Stomach (tissue), 8 donors: ENCODE measurements at regions not wholly inside any gene's neighbourhood (a gene's known extent, or its start where the extent isn't known, plus 50 kb on each side); places are given as distances from the start of the nearest gene placed in this dataset.

ENCODE experiments used
- DNase-seq, 2 donors: peaks; one replicate each; pipeline versions ENCODE4 v3.0.0 to v3.0.0-alpha.2; 2013 to 2019
- H3K27ac ChIP-seq, 5 donors: fragments of 200-600 bp in 4 of 5; sonication (generic) in 4 of 5; one replicate each; pipeline ENCODE4 v1.5.1; 2013 to 2019; ENCODE audit warnings: mild to moderate bottlenecking in 1 of 5, moderate library complexity in 1 of 5
- H3K27me3 ChIP-seq, 3 donors: fragments of 200-600 bp; sonication (generic); one replicate each; pipeline ENCODE4 v1.5.1; 2017 to 2019; ENCODE audit warnings: mixed run types in 1 of 3
- H3K36me3 ChIP-seq, 4 donors: fragments of 200-600 bp; sonication (generic); 1 replicate in 3 of 4; 2 replicates in 1 of 4; pipeline ENCODE4 v1.5.1; 2016 to 2019
- H3K4me1 ChIP-seq, 4 donors: fragments of 200-600 bp; sonication (generic); one replicate each; pipeline ENCODE4 v1.5.1; 2016 to 2019
- H3K4me3 ChIP-seq, 4 donors: fragments of 200-600 bp; sonication (generic) in 3 of 4; one replicate each; pipeline ENCODE4 v1.5.1; 2016 to 2019; ENCODE audit warnings: mild to moderate bottlenecking in 1 of 4
- H3K9me3 ChIP-seq, 4 donors: fragments of 200-600 bp; sonication (generic); one replicate each; pipeline ENCODE4 v1.5.1; 2016 to 2019
- EP300 ChIP-seq: sonication (generic); formaldehyde crosslinking; IDR thresholded peaks from one replicate; pipeline ENCODE4 v1.6.1; 2017; ENCODE audit warnings: antibody characterized with exemption
- POLR2A ChIP-seq, 4 donors: fragments of 450-650 bp; IDR thresholded peaks; one replicate each; pipeline ENCODE4 v1.6.1; 2016; ENCODE audit warnings: antibody characterized with exemption in 4 of 4, control low read depth in 2 of 4, mild to moderate bottlenecking in 1 of 4, moderate library complexity in 1 of 4
- POLR2AphosphoS5 ChIP-seq, 3 donors: sonication (generic); formaldehyde crosslinking; IDR thresholded peaks; one replicate each; pipeline ENCODE4 v1.6.1; 2016; ENCODE audit warnings: antibody characterized with exemption in 3 of 3
- WGBS, 5 donors: extraction: QIAGEN DNeasy Blood & Tissue Kit in 3 of 5; methylation state at CpG; one replicate each; pipeline versions ENCODE4 v1.1.5 to v1.1.7; 2013 to 2018; 5-methylcytosine and 5-hydroxymethylcytosine counted together
- intact Hi-C: fragments of 100-400 bp; cut with DNase I; formaldehyde crosslinking; loops from one replicate; pipeline ENCODE4 v1.15.1; 2023; ENCODE audit warnings: low total_unique reads
- TF ChIP-seq, protein P1 (sequence below), 7 experiments: fragments of 450-650 bp in 4 of 7; fragments of 200-600 bp in 3 of 7; sonication (generic) in 3 of 7; IDR thresholded peaks; one replicate each; pipeline ENCODE4 v1.5.1; 2016 to 2019; ENCODE audit warnings: antibody characterized with exemption in 7 of 7, control low read depth in 2 of 7, mild to moderate bottlenecking in 1 of 7
- donor health status: healthy with polysubstance abuse.
- donor health status: Bipolar disorder and iron deficiency.
- donor health status: healthy.

DNA sequence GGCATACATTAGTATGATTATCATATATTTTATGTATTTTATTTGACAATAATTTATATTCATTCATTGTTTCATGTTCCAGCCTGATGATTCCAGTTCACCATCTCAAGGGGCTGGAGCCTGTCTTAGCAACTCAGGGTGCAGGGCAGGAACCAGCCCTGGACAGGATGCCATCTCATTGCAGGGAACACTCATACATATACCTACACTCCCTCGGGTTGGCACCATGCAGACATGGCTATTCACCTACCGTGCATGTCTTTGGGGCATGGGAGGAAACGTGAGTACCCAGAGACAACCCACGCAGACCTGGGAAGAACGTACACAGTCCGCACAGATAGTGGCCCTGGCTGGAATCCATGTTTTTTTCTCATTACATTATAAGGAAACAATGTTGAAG is 151.0 kb upstream of the ZNF536 start:
- intact Hi-C loops = no loop called here
- Histone ChIP-seq H3K36me3 (no peaks in the 10 kb centered on the region), H3K27ac (no peak overlapping the region), H3K27me3 (peaks cover 13 to 85% (median 53%) of the 10 kb centered on the region in 3 donors), H3K9me3 (no peaks in the 10 kb centered on the region), H3K4me1 (peaks cover 6 to 25% (median 15%) of the 10 kb centered on the region in 4 donors), H3K4me3 (no peak overlapping the region)
- WGBS, 5 donors = 76 to 82% (median 78%) methylated on average over 6 of the region's 6 CpGs
- no peak for DNase-seq
- TF ChIP-seq POLR2A (IDR thresholded peaks at IDR 0.05) (no peak), POLR2AphosphoS5 (IDR thresholded peaks at IDR 0.05) (no peak), EP300 (no peak)
- TF ChIP-seq, protein P1, sequence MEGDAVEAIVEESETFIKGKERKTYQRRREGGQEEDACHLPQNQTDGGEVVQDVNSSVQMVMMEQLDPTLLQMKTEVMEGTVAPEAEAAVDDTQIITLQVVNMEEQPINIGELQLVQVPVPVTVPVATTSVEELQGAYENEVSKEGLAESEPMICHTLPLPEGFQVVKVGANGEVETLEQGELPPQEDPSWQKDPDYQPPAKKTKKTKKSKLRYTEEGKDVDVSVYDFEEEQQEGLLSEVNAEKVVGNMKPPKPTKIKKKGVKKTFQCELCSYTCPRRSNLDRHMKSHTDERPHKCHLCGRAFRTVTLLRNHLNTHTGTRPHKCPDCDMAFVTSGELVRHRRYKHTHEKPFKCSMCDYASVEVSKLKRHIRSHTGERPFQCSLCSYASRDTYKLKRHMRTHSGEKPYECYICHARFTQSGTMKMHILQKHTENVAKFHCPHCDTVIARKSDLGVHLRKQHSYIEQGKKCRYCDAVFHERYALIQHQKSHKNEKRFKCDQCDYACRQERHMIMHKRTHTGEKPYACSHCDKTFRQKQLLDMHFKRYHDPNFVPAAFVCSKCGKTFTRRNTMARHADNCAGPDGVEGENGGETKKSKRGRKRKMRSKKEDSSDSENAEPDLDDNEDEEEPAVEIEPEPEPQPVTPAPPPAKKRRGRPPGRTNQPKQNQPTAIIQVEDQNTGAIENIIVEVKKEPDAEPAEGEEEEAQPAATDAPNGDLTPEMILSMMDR (IDR thresholded peaks at IDR 0.05) = no peak

DNA sequence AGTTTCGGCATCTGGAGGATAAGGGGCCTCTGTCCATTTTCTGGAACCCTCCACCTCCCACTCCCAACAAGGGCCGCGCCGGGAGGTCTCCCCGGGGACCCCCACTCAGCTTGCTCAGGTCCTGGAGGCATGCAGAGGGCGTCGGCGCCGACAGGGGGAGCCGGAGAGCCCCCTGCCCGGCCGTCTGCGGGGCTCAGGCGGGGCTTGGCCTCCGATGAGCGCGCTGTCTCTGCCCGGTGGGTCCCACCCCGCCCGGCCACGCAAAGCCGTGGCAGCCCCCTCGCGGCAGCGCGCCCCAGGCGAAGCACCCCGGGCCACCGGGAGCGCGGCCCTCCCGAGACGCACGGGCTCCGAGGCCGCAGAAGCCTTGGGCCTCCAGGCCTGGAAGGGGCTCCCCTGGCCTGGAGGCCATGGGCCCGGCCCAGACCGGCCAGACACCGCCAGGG is 149.7 kb upstream of the ZNF536 start:
- intact Hi-C loops = no loop called here
- H3K9me3 ChIP-seq = no peaks in the 10 kb centered on the region
- no peaks in the 10 kb centered on the region for H3K36me3 ChIP-seq
- peaks cover 18 to 87% (median 66%) of the 10 kb centered on the region in 3 donors for H3K27me3 ChIP-seq
- H3K4me1 ChIP-seq = peaks cover 16 to 38% (median 25%) of the 10 kb centered on the region in 4 donors
- no peak for TF ChIP-seq POLR2AphosphoS5 (IDR thresholded peaks at IDR 0.05)
- TF ChIP-seq, protein P1 (IDR thresholded peaks at IDR 0.05) = peak in 2 of 7 experiments; percentile 27 to 35
- 7 to 50% (median 9%) methylated on average over 1 to 39 of the region's 39 CpGs for WGBS, 5 donors
- no peak overlapping the region for H3K4me3 ChIP-seq
- H3K27ac ChIP-seq = no peak overlapping the region
- DNase-seq = peak in 1 of 2 donors; percentile 67

DNA sequence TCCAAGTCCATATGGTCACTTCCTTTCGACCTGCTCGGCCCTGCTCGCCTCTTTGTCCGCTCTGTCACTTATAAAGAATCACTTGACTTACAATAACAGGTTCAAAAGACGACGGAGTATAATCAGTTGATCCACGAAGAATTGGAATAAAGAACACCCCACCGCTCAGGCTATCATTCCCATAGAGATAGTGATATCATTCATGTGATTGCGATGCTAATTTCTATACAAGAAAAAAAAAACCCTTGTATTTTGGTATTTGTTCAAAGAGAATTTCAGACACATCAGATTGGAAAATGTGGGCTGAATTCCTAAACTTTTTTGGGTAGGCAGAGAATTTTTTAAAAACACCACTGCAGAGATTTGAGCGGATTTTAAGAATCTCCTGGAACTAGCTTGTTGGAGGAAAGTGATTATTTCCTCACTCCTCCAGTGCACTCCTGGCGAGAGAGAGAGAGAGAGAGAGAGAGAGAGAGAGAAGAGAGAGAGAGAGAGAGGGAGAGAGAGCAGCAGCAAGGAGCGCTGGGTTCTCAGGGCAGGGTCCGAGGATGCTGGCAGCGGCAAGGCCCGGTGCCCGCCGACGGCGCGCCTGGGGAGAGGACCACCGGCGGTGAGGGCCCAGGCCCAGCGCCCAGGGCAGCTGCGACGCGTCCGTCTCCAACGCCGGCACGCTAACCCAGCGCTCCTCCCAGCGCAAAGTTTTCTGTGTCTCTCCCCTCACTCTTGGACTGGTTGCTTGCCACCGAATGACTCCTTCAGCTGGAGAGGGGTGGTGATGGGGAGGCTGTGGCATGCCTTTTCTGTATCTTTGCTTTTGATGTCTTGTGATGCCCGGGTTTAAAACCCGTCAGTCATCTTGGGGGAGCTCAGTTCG is 149.0 kb upstream of the ZNF536 start:
- WGBS, 5 donors = 12 to 29% (median 16%) methylated on average over 32 to 36 of the region's 36 CpGs
- intact Hi-C loops = no loop called here
- TF ChIP-seq, protein P1 (IDR thresholded peaks at IDR 0.05) = peak in 1 of 7 experiments; percentile 31
- no peak for TF ChIP-seq POLR2AphosphoS5 (IDR thresholded peaks at IDR 0.05)
- Histone ChIP-seq H3K27me3 (peaks cover 18 to 87% (median 73%) of the 10 kb centered on the region in 3 donors), H3K9me3 (no peaks in the 10 kb centered on the region), H3K36me3 (no peaks in the 10 kb centered on the region), H3K4me1 (peaks cover 22 to 46% (median 33%) of the 10 kb centered on the region in 4 donors), H3K27ac (peak overlapping the region in 1 of 5 donors; percentile 32), H3K4me3 (no peak overlapping the region)
- DNase-seq = peak in 1 of 2 donors; percentile 49

DNA sequence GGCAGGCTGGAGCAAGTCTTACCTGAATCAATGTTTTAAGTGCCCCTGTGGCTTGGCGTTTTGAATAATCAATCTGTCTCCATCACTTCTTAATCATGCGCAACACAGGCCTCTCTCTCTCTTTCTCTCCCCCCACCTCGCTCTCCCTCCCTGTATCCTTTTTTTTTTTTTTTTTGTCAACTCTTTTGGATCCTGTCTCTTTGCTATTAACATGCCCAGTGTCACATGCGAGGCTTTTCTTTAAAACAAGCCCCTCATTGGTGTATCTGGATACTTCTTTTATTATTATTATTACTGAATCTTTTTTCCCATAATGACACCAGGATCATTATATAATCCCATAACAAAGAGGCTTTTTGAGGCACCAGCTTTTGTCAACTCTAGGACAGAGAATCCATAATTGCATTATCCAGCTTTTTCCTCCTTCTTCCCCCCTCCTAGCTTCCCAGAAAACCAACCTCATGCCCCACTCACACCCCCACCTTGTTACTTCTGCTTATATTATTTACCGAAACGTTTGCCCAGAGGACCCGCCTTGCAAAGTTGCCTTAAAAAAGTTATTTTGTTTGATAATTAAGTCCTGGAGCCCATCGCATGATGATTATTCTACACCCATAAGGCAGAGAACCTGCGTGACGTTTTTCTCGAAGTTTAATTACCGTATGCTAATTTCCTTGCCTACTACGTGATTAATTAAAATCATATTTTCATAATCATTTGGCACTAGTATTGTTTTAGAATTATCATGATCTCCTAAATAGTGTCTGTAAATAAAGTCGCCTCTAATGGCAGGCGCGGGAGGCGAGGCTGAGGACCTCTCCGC is 148.1 kb upstream of the ZNF536 start:
- WGBS, 5 donors = 17 to 21% (median 20%) methylated on average over 17 to 18 of the region's 18 CpGs
- Histone ChIP-seq H3K27ac (no peak overlapping the region), H3K27me3 (peaks cover 18 to 95% (median 82%) of the 10 kb centered on the region in 3 donors), H3K4me3 (no peak overlapping the region), H3K9me3 (no peaks in the 10 kb centered on the region), H3K4me1 (peaks cover 28 to 54% (median 39%) of the 10 kb centered on the region in 4 donors), H3K36me3 (no peaks in the 10 kb centered on the region)
- intact Hi-C loops = no loop called here
- no peak for DNase-seq
- TF ChIP-seq EP300 = no peak
- TF ChIP-seq POLR2A (IDR thresholded peaks at IDR 0.05) = no peak
- TF ChIP-seq, protein P1 (IDR thresholded peaks at IDR 0.05) = no peak
- no peak for TF ChIP-seq POLR2AphosphoS5 (IDR thresholded peaks at IDR 0.05)
